K562 (cell line): ENCODE measurements at regions not wholly inside any gene's neighbourhood (a gene's known extent, or its start where the extent isn't known, plus 50 kb on each side); places are given as distances from the start of the nearest gene placed in this dataset.
A peak's percentile ranks its signal among the peaks of the same experiment; 100 is the strongest.

Experiments used
- AFF1 ChIP-seq, 2 experiments: fragments of 450-650 bp; IDR thresholded peaks; 2 replicates each; pipeline ENCODE4 v1.6.1; 2018; ENCODE audit warnings: mild to moderate bottlenecking in 2 of 2, low read depth in 1 of 2; ENCODE audit not compliant: partially characterized antibody in 2 of 2
- ATF3 ChIP-seq, 2 experiments: fragments of 450-650 bp in 1 of 2; sonication (generic) in 1 of 2; formaldehyde crosslinking in 1 of 2; IDR thresholded peaks in 1 of 2; conservative IDR thresholded peaks in 1 of 2; 2 replicates each; pipeline versions ENCODE4 v1.6.1 to v1.8.1; 2016 to 2023; ENCODE audit warnings: mild to moderate bottlenecking in 2 of 2, moderate library complexity in 2 of 2, inconsistent platforms in 1 of 2, missing genetic modification reagents in 1 of 2
- CREB3L1 ChIP-seq: fragments of 450-650 bp; IDR thresholded peaks from 2 replicates; pipeline ENCODE4 v1.6.1; 2014; ENCODE audit warnings: low read depth, mild to moderate bottlenecking, moderate library complexity, borderline replicate concordance
- FOSL1 ChIP-seq: fragments of 200-800 bp; sonication (Bioruptor generic); conservative IDR thresholded peaks from 2 replicates; pipeline ENCODE4 v1.6.1; 2016; ENCODE audit warnings: missing genetic modification characterization, missing compliant biosample characterization
- LEF1 ChIP-seq: fragments of 450-650 bp; IDR thresholded peaks from 2 replicates; pipeline ENCODE4 v1.6.1; 2016; ENCODE audit warnings: mild to moderate bottlenecking
- MTA2 ChIP-seq: fragments of 450-650 bp; IDR thresholded peaks from 2 replicates; pipeline ENCODE4 v1.6.1; 2016; ENCODE audit warnings: low read depth
- SMAD4 ChIP-seq: fragments of 250-450 bp; sonication (Bioruptor Pico); conservative IDR thresholded peaks from 2 replicates; pipeline ENCODE4 v1.8.0; 2021; ENCODE audit warnings: inconsistent platforms, mild to moderate bottlenecking, moderate library complexity
- THAP7 ChIP-seq: fragments of 250-450 bp; sonication (Bioruptor Pico); IDR thresholded peaks from 2 replicates; pipeline ENCODE4 v1.5.0; 2021
- THRA ChIP-seq: fragments of 450-650 bp; IDR thresholded peaks from 2 replicates; pipeline ENCODE4 v1.6.1; 2017; ENCODE audit warnings: mild to moderate bottlenecking, moderate library complexity
- THRB ChIP-seq: fragments of 450-650 bp; formaldehyde crosslinking; conservative IDR thresholded peaks from 2 replicates; pipeline ENCODE4 v1.4.0; 2022; ENCODE audit warnings: mild to moderate bottlenecking, missing genetic modification characterization
- ZC3H11A ChIP-seq: IDR thresholded peaks from 2 replicates; pipeline ENCODE4 v1.6.1; 2012; ENCODE audit warnings: low read depth, low read length, improper control_type of control experiment
- ZNF395 ChIP-seq: fragments of 200-800 bp; sonication (Bioruptor generic); IDR thresholded peaks from 2 replicates; pipeline ENCODE4 v1.6.1; 2017; ENCODE audit warnings: missing genetic modification characterization, missing compliant biosample characterization
- ZNF444 ChIP-seq: fragments of 250-450 bp; sonication (Bioruptor Pico); IDR thresholded peaks from 2 replicates; pipeline ENCODE4 v1.4.0; 2020; ENCODE audit warnings: mild to moderate bottlenecking, moderate library complexity
- ZNF717 ChIP-seq: fragments of 250-450 bp; sonication (Bioruptor Pico); IDR thresholded peaks from 2 replicates; pipeline ENCODE4 v1.5.0; 2021

- TF ChIP-seq CREB3L1 (no peak), ZNF717 (CRISPR knock-in tag) (no peak), THAP7 (CRISPR knock-in tag) (no peak), SMAD4 (CRISPR knock-in tag) (0 out of 2 replicates have a peak, but pooled peaks have one; percentile 18), FOSL1 (tag) (peak; percentile 98), ZNF444 (no peak), ZNF395 (CRISPR knock-in tag) (peak; percentile 29; the same call in 1 of the 2 replicates), ZC3H11A (no peak), THRB (no peak), ATF3 (IDR thresholded peaks at IDR 0.05) (peak; percentile 84), ATF3 (CRISPR knock-in tag; conservative IDR thresholded peaks at IDR 0.05) (no peak), MTA2 (peak; percentile 72), AFF1 (IDR thresholded peaks at IDR 0.05; ENCODE audit: low read depth in 1 of 2, partially characterized antibody in 2 of 2) (no peak), LEF1 (peak; percentile 53; the same call in 1 of the 2 replicates), THRA (no peak)
Observed at GRCh38 chr2:111626037-111626864, 257.7 kb downstream of the ANAPC1 start (continued).
